T-helper 22 cell (primary cell): ENCODE measurements at regions not wholly inside any gene's neighbourhood (a gene's known extent, or its start where the extent isn't known, plus 50 kb on each side); places are given as distances from the start of the nearest gene placed in this dataset.
"Not testable (repeated sequence)": the region's sequence is repeated elsewhere in the genome, so short reads cannot be mapped to it uniquely, and the experiment has no call there.

Experiments used
- DNase-seq: peaks from one replicate; pipeline ENCODE4 v3.0.0-alpha.2; 2020; ENCODE audit warnings: low read depth

DNA sequence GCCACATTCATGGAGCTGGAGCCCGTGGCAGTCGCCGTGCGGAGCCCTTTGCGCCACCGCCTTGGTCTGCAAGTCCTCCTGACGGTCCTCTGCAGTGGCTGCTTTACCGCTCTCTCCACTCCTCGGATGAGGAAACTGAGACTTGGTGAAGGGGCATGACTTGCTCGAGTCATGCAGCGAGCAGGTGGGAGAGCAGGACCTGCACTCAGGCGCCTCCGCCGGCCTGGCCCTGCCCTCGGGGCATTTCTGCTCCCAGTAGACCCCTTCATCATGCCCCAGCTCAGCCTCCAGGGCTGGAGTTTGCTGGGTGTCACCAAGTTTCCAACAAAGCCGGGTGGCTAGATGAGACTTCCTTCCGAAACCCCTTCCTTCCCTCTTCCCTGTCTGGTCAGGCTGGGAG is 100.0 kb upstream of the TARDBP start:
- no peak for DNase-seq

DNA sequence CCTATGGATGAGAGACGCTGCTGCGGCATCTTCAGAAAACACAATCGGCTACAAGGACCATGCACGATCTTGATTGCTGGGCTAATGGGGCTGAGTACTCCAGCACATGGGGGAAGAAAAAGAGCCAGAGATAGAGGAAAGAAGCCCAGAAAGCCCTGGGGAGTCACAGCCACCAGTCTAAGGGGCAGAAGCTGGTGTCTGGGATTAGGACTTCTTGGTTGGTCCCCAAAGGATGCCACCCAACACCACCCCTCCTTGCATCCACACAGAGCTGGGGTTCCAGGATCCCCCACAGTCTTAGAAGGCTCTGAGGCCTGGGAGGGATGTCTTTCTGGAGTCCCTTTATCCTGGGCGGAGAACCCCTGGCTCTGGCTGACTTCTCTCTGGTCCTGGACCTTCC is 98.4 kb upstream of the TARDBP start:
- DNase-seq = no peak

DNA sequence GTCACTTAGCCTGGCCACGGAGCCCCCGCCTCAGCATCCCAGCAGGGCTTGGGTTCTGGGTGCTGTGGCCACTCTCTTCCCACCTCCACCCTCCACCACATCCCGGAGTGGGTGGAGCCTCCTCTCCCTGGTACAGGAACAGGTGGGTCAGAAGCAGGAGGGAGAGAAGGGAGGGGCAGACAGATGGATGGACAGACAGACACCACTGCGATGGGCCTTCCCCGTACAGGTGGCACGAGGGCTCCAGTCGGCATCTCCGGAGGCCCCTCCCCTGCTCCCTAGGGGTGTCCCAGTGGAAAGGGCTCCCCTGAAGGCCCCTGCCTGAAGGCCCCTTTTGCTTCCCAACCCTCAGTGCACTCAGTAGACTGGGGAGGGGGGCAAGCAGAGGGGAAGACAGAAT is 96.9 kb upstream of the TARDBP start:
- DNase-seq = no peak

DNA sequence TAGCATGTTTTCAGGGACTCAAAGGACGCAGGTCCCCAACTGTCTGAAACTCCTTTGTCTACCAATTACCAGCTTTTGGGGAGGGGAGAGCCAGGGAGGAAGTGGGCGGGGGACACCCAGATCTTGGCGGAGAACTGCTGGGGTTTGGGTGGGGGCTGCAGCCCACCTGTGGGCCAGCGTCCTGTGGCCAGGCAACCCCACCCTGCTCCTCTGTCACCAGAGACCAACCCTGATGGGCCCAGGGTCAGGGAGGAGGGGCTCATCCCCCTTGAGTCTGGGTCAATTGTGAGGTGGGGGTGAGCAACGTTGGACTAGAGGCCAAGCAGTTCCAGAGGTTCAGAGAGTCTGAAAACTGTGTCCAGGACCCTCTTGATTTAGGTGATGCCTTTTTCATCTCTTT is 96.1 kb upstream of the TARDBP start:
- no peak for DNase-seq

GRCh38 chr1:10916991-10917390 is 95.5 kb upstream of the TARDBP start:
- DNase-seq = no peak

GRCh38 chr1:10917513-10918454 is 94.7 kb upstream of the TARDBP start:
- no peak for DNase-seq

- no peak for DNase-seq
Measured at GRCh38 chr1:10918531-10918930, 93.9 kb upstream of the TARDBP start.

DNA sequence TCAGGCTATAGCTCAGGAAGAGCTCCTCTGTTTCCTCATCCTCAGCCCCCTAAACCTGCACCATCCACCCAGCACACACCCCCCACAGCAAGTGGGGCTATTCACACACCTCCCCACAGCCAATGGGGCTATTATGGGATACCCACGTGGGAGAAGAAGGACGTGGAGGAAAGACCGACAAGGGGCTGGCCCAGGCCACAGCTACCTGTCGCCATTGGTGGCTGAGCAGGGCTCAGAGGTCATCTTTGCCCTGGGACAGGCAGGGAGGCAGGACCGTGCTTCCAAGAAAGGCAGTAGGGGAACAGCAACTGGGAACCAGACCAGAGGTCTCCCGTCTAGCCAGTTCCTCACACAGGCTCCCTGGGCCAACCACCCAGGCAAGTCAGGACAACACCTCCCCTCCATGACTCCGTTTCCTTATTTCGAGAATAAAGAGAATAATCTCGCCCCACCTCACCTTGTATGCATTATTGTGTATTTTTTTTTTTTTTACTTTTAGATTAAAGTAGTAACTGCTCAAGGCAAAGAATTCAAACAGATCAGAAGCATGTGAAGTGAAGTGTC is 92.3 kb upstream of the TARDBP start:
- DNase-seq = no peak

DNA sequence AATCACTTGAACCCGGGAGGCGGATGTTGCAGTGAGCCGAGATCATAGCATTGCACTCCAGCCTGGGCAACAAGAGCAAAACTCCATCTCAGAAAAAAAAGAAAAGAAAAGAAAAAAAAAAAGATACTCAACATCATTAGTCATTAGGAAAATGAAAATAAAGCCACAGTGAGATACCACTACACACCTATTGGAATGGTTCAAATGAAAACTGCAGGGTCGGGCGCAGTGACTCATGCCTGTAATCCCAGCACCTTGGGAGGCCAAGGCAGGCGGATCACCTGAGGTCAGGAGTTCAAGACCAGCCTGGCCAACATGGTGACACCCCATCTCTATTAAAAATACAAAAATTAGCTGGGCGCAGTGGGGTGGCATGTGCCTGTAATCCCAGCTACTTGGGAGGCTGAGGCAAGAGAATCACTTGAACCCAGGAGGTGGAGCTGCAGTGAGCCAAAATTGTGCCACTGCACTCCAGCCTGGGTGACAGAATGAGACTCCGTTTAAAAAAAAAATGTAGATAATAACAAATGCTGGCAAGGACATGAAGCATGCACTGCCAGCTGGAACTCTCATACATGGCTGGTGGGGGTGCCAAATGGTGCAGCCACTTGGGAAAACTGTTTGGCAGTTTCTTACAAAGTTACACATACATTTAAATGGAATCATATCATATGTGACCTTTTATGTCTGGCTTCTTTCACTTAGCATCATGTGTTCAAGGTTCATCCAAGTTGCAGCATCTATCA is 90.0 kb upstream of the TARDBP start:
- DNase-seq = not testable (repeated sequence)

- DNase-seq = no peak
Measured at GRCh38 chr1:10924030-10924429, 88.4 kb upstream of the TARDBP start.

GRCh38 chr1:10928654-10929053 is 83.8 kb upstream of the TARDBP start:
- no peak for DNase-seq

DNA sequence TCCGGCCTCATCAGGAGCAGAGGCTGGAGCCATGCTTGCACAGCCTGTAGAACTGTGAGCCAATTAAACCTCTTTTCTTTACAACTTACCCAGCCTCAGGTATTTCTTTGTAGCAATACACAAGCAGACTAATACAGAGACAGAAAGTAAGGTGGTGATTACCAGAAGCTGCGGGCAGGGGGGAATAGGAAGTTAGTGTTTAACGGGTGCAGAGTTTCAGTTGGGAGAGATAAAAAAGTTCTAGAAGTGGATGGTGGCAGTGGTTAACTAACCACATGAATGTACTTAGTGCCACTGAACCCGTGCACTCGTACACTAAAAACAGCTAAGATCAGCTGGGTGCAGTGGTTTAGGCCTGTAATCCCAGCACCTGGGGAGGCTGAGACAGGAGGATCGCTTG is 80.4 kb upstream of the TARDBP start:
- no peak for DNase-seq

- DNase-seq = no peak
Measured at GRCh38 chr1:10934150-10934818, 78.2 kb upstream of the TARDBP start.

- no peak for DNase-seq
Measured at GRCh38 chr1:10935246-10935645, 77.2 kb upstream of the TARDBP start.

- no peak for DNase-seq
Measured at GRCh38 chr1:10935724-10936123, 76.7 kb upstream of the TARDBP start.

GRCh38 chr1:10936998-10937901 is 75.2 kb upstream of the TARDBP start:
- no peak for DNase-seq

- DNase-seq = no peak
Measured at GRCh38 chr1:10938741-10939417, 73.6 kb upstream of the TARDBP start.

DNA sequence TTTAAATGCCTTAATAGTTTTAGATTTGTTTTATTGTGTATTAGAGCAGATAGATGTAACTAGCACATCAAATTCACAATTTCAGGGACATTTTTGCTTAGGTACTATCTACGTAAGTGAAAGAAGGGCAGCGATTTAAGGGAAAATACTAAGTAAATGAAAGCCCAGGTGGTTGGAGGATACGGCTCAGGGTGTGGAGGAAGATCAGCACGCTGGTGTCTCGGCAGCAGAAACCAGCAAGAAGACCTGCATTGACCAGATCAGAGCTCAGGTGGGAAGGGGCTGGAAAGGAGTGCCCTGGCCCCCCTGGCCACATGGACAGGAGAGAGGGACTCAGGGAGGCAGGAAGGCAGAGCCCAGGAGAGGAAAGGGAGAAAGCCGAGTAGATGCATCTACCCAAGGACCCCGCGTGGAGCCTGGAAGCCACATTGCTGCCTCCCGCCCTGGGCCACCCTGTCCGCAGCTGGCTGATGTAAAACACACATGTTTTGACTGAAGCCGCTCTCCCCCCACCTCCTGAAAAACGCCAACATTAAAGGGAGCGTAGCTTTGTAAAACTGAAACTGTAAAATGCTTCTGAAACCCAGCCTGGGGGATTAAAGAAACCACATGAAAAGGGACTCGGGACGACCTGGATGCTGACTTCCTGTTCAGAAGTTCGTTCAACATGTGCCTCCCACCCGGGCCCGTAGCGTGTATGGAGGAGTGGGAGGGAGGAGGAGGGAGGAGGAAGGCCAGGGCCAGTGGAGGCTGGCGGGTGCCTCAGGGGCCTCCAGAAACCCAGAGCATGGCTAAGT is 72.6 kb upstream of the TARDBP start:
- DNase-seq = no peak

- no peak for DNase-seq
Measured at GRCh38 chr1:10940451-10940804, 72.0 kb upstream of the TARDBP start.

DNA sequence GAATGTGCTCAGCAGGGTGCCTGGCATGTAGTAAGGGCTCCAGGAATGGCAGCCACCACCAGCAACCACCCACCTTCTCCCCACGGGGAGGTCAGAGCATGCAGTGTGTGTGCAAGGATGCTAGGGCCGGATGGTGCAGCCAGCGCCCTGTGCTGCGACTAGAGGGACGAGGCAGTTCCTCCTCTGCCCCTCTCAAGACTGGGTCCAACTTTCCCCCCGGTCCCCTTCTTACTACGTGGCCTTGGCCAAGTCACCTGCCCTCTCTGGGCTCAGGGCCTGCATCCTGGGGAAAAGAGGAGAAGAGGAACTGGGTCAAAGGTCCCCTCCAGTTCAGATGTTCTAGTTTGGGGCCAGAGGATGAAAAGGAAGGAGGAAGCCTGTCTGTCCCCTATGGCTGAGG is 71.6 kb upstream of the TARDBP start:
- no peak for DNase-seq
